Right forelimb (tissue), 1 donor: ENCODE measurements at regions not wholly inside any gene's neighbourhood (a gene's known extent, or its start where the extent isn't known, plus 50 kb on each side); places are given as distances from the start of the nearest gene placed in this dataset.

Source experiments
- DNase-seq: peaks from one replicate; pipeline ENCODE4 v3.0.0-alpha.2; 2018

DNA sequence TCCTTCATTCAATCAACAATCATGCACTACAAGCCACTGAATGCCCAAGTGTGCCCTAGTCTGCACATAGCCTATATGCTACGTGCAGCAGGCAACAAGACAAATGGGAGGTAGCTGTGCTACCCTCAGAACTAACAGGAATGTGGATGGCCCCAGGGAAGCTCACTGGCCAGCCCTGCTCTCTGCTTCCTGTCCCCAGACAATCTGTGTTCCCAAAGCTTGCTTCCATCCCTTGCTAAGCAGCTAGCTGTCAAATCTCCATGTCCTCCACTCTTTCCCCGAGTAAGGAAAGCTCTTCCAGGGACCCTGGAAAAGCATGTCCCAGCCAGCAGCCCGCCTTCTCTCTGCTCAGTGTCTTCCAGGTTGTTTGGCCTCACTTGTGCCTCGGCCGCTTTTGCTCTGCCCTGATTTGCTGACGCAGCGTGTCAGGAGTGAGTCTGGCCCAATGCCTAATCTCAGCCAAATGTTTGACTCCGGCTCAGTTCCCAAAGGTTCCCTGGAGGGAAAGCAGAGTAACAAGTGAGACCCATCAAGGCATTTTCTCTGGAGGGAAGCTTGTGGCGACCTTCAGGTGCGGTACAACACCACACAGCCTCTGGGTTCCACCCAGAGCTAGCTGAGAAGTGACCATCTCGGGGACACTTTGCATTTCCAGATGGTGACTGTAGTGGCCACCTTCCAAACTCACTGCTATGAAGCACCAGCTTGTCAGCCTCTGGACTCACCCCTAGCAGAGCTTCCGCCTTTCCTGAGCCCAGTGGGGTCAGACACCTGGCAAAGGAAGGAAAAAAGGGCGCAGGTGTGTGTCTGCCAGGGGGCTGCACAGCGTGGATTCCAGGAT, 243.4 kb downstream of the RHOU start:
- peak; percentile 69 for DNase-seq

DNA sequence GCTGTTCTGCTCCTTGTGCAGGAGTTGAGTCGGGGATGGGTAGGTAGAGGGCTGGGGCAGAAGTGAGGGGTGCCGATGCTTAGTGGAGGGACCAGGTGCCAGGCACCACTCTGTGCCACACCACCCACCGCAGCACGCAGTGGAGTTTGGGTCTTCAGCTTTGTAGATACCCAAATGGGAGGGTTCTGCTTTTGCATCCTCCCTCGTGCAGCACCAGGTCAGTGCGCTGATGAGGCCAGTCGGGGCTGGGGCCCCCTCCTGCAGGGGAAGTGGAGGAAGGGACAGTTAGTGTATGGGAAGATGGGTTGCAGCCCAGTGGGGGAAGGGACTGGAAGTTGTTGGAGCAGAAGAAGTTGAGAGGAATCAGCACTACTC, 244.0 kb downstream of the RHOU start:
- DNase-seq = no peak

DNA sequence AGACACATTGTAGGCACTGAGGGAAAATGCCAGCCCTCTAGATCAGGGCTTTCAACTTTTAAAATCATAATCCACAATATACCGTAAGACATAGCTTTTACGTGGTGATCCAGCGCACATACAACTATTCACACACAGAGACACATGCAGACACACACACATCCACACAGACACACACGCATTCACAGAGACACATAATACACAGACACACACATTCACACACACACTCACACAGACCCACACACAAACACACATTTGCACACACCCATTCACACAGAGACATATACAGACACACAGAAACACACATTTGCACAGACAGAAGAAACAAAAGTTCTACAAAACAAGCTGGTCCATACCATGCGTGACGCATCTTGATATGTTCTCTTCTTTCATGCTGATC, 244.5 kb downstream of the RHOU start:
- no peak for DNase-seq

DNA sequence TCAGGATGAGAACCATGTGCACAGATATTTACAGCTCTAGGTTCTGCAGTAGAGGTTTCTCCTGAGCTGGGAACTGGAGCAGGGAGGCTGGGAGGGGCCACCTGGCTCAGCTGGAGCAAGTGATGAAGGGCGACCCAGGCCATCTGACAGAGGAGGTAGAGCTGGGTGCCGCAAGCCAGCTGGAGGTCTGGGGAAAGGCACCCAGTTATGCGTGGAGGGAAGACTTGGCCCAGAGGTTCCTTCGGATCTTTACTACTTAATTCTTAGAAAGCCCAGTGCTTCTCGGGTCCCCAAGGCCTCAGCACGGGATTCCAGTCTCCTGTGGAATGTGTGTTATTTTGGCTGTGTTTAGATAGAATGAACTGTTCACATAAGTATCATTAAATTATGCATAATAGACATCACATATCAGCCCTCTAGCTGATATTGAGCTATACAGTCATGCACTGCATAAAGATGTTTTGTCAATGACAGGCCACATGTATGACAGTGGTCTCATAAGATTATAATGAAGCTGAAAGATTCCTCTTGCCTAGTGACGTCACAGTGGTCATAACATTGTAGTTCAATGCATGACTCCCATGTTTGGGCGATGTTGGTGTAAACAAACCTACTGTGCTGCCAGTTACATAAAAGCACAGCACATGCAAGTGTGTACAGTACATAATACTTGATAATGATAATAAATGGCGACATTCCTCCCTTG, 245.1 kb downstream of the RHOU start:
- no peak for DNase-seq

DNA sequence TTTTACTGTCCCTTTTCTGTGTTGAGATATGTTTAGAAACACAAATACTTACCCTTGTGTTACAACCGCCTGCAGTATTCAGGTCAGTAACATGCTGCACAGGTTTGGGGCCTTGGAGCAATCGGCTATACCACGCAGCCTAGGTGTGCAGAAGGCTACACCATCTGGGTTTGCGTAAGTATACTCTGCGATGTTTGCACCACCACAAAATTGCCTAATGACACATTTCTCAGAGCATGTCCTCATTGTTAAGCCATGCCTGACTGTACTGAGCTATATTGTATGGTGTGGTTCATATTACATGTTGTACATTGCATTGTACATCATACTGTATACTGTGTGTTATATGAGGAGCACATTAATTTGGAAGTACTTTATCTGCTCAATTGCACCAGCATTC, 247.4 kb downstream of the RHOU start:
- no peak for DNase-seq

DNA sequence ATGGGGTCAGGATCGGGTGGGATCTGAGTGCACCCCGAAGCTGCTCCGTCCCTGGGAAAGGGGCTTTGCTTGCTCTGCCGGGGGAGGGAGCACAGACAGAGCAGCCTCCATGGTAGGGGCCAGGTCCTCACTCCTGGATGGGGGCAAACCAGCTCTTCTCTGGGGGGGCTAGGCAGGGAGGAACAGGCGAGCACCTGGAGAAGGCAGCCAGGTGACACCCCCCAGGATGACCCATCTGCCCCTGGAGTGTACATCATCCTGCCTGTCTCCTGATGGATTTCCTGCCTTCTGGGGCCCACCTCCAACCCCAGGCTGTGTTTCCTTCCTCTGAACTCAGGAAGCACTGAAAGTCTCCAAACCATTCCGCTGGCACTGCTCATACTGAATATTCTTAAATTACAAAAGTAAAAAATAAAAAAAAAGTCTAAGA, 248.0 kb downstream of the RHOU start:
- DNase-seq = no peak

DNA sequence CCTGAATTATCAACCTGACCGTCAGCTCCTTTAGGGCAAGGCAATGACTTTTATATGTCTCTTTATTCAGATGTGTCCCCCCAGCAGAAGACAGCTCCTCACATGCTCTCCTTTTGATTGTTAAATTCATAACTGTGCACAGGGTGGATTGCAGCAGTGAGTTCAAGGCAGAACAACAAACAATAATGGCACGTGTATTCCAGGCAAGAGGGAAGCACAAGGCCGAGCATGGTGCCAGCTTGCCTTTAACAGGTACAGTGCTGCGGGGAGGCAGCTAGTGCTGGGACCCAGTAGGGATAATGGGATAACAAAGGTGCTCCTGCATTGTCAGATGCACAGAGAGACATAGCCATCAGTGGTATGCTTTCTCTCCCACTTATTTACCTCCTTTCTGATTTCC, 248.4 kb downstream of the RHOU start:
- DNase-seq = no peak

DNA sequence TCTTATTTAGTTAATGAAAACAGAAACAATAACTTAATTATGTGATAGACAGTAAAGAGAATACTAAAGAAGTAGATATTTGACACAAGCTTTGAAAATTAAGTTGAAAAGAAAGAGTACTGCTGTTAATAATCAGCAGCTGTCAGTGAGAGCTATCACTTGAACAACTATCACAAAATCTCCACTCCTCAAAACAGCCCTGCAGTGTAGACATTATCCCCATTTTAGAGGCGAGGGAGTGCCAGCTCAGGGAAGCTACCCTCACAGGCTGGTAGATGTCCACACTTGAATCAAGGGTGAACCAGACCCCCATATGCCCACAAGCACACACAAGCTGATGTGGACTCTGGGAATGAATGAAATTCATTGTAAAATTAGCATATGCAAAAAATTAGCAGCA, 248.8 kb downstream of the RHOU start:
- DNase-seq = no peak

DNA sequence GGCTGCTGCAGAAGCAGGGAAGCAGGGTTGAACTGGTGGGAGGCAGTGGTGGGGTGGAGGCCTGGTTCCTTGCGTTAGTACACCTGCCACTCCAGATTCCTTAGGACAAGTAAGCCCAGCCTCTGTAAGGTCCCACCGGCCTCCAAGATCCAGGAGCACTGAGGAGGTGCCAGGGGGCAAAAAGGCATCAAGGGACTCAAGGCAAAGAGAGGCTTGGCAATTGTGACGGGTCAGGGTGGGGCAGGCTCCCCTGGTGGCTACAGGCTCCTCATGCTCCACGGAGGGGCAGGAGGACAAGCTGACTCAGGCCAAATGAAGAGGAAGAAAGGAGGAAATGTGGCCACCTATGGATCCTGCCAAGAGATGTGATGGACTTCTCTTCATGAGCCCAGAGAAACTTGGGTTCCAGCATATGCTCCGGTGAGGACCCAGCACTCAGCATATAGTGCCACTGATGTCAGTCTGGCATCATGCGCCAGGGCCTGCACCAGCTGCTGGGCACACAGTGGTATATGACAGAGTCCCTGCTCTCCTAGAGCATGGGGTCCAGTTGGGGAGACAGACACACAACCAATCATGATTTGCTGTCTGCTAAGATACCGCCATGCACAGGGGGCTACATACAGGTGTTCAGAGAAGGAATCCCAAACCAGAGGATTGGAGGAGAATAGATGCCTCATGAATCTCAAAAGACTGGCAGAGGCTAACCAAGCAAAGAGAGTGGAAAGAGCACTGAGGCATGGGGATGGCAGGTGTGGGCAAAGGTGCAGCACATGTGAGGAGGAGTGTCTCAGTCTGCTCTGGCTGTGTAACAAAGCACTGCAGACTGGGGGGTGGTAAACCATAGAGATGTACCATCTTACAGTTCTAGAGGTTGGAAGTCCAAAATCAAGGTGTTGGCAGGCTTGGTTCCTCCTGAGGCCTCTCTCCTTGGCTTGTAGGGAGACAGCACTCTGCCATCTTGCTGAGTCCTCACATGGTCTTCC, 249.7 kb downstream of the RHOU start:
- no peak for DNase-seq

DNA sequence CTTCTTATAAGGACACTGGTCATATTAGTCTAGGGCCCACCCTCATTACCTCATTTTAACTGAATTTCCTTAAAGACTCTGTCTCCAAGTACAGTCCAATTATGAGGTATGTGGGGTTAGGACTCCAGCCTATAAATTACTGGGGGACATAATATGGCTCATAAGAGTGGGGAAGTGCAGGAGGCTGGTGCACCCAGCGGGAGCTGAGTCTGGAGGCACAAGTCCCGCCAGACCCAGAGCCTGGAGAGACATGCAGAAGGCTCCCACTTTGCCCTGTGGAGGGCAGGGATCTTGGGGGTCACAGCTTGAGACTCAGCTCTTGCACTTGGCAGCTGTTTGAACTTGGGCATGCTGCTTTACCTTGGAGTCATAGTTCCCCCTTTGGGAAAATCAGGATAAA, 250.4 kb downstream of the RHOU start:
- no peak for DNase-seq

DNA sequence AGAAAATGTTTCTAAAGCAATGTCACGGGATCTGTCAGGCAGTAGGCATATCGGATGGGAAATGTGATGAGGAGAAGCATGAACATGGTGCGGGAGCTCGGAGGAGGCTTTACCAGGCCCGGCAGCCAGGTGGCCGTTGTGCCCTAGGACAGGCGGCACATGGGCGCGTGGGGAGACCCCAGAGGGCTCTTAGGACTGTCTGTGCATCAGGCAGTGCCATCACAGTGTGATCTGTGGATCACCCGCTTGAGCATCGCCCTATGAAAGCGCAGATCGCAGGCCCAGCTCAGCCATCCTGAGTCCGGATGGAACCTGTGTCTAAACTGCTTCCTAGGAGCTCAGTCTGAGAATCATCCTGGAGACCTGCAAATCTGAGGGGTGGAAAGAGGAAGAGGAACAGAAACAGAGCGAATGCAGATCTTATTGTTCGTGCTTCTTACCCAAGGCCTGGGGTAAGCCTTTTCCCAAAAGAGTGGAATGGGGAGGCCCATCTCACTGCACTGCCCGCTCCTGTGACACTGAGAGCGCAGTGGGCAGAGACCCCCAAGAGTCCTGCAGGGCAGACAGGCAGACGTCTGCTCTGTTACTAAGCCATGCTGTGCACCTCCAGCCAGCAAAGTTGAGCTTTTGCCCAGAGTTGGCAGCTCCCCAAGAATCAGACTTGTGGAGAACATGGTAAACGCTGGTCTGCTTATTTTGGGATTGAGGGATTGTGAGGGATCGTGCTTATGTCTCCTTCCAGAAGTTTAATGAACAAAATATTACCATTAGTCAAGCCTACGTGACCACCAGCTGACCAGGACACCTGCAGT, 251.0 kb downstream of the RHOU start:
- DNase-seq = peak; percentile 81

DNA sequence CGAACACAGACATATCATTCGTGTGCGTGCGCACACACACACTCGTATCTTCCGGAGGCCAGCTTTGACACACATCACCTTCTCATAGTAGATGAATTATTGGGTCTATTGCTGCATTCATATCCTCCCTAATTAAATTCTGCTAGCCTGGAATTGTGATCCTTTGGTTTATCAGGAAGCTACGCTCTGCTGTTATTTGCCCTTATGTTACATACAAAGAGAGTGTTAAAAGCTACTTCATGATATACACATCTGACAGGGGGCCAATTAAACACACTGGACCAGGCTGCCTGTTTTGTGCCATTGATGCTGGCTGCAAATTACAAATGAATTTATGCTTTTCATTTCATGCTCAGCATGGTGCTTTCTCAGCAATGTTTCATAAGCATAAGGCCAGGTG, 252.0 kb downstream of the RHOU start:
- DNase-seq = no peak

DNA sequence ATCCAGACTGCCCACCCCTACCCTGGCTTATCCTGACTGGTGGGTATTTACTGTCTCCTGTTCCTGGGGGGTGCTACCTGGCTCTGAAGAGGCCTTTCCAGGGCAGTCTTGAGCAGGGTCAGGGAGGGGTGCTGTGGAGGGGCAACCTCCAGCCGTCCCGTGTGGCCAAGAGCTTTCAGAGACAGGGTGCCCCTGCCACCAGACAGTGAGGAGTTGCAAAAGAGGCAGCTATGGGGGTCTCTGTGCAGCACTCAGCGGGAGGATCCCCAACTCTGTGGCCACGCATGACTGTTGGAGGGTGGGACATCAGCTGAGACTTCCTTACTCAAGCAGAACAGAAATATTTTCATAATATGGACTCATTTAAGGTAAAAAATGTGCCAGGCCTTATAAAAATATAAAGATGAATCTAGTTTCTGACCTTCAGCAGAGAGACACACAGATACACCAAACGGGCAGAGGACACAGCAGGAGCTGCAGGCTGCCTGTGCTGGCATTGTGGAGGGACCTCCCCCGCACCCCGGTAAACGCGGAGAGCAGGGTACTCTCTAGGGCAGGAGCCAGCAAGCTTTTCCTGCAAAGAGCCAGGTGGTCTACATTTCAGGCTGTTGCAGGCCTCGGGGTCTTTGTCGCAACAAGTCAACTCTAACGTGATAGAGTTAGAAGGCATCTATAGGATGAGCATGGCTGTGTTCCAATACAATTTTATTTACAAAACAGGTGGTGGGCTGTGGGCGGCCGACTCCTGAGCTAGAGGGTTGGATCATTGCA, 252.6 kb downstream of the RHOU start:
- no peak for DNase-seq

DNA sequence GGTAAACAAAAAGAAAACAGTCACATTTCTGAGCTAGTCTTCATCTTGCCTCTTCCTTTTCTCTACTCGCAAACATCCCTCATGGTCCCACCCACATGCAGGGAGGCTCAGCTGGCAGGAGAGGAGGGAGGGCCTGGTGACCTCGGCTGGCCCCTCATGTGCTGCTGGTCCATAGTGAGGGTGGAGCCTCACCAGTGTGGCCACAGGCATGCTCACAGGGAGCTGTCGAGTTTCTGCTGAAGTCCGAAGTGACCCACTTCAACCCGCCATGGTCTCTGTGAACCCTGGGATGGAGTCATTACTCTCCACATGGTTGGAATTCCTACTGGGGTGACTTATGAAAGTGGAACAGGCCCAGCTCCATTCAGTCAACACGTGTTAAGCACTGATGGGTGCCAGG, 253.4 kb downstream of the RHOU start:
- no peak for DNase-seq

DNA sequence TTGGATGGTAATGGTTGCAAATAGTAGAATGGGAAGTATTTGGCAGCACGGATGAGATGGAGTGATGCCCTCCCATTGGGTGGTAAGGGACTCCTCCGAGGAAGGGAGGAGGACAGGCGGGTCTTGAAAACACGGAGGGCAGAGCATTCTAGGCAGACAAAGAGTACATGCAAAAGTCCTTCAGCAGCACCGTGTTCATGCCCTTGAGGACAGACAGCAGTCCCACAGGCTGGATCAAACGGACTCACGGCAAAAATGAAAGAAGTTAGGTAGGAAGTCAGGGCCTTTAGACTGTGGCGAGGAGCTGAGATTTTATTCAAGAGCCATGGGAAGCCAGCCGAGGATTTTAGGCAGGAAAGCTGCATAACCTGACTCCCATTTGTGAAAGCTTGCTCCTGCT, 253.9 kb downstream of the RHOU start:
- DNase-seq = no peak

DNA sequence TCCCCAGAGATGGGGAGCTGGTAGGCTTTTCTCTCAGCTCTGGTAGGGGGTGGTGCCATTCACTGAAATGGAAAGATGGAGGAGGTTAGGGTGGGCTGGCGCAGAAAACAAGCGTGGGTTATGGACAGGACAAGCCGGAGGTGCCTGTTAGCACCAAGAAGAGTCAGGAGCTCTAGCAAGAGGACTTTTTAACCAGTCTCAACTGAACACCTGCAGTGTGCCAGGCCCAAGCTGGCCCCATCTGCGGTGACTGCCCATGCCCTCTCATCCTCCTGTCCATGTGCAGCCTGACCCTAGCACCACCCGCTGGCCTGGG, 254.4 kb downstream of the RHOU start:
- DNase-seq = no peak

DNA sequence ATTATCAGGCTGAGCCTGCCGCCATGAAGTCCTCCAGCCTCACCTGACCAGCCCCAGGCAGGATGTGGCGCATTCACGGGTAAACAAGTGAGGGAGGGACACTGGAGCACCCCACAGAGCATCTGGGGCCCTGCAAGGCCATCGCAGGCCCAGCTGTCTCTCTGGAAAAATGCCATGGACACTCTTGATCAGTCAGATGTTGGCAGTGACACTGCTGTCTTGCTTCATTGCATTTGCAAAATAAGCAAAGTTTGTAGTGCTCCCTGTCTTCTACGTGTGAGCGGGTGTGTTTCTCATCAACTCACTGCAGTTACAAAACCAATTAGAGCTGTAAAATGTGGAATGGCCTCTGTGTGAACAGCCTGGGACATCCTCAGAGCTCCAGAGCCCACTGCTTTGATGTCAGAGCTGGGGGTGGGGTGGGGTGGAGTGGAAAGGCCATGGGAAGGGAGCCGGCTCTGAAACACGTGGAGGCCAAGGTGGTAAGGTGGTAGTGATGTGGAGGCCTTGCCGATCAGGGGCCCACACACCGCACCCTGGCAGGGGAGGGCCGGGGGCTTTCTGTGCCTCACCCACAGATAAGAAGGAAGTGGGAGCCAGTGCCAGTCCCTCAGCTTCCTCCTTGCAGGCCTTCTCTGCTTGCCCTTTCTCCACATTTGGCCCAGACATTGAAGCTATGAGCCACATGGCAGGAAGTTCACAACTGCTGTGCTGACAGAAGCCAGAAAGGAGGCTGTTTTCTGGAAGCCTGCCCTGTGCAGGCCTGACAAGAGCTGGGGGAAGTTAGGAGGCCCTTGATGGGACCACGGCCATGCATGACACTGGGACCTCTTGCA, 254.9 kb downstream of the RHOU start:
- peak; percentile 68 for DNase-seq

DNA sequence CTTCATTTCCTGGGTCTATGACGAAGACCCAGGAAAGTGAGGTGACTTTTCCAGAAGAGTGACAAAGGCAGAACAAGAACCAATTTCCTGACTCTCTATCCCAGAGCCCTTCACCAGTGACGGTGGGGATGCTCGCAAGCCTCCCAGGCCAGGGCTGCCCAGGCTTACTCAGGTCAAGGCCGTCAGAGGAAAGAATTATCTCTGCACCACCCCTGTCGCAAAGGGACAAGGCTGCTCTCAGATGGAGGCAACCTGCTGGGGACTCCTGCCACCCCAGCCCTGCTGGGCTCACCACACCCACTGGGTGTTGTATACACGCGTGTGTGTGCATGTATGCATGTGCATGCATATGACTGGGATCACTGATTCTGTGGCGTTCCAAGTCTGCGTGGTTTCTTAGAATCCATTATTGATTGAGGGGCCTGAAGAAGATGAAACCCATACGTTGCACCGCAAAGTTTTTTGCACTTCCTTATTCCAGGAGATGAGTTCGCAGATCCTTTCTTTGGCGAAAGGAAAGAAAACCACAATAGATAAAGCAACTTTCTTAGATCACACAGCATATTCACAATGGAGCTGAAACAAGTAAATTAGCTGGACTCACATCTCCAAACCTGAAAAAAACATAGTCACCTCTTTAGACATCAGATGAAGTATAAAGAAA, 255.8 kb downstream of the RHOU start:
- no peak for DNase-seq

DNA sequence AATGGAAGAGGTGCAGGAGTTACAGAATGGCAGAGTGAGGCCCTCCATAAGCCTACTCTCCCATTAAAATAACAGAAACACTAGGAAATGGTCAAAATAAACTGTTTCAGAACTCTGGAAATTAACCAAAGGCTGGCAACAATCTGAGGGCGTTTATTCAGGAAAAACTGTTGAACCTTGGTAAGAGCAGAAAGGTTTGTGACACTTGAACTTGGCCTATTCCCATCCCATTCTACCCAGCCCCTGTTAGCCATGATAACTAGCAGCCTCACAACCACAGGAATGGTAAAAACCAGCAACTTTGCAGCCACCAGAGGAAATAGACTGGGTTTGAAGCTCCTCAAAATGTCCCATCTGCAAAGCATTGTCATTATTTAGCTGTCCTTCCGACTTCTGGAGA, 256.8 kb downstream of the RHOU start:
- DNase-seq = no peak

DNA sequence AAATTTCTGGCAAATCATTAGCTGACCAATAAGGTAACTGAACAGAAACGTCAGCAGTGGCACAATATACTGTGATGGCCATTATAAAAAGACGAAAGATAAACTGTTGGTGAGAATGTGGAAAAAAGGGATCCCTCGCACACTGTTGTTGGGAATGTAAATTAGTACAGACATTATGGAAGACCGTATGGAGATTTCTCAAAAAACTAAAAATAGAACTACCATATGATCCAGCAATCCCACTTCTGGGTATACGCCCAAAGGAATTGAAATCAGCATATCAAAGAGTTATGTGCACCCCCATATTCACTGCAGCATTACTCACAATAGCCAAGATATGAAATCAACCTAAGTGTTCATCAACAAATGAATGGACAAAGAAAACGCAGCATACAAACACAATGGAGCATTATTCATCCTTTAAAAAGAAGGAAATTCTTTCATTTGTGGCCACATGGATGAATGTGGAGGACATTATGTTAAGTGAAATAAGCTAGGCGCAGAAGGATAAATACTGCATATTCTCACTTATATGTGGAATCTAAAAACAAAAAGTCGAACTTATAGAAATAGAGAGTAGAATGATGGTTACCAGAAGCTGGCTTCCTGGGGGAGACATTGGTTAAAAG, 257.7 kb downstream of the RHOU start:
- no peak for DNase-seq
